GM12892 (cell line): ENCODE measurements at regions not wholly inside any gene's neighbourhood (a gene's known extent, or its start where the extent isn't known, plus 50 kb on each side); places are given as distances from the start of the nearest gene placed in this dataset.

Experiments
- POLR2A ChIP-seq: IDR thresholded peaks from 2 replicates; pipeline ENCODE4 v1.6.1; 2011; ENCODE audit warnings: low read depth, low read length, control low read depth
- POLR2AphosphoS5 ChIP-seq: IDR thresholded peaks from 2 replicates; pipeline ENCODE4 v1.6.1; 2011; ENCODE audit warnings: low read depth, low read length, control low read depth

DNA sequence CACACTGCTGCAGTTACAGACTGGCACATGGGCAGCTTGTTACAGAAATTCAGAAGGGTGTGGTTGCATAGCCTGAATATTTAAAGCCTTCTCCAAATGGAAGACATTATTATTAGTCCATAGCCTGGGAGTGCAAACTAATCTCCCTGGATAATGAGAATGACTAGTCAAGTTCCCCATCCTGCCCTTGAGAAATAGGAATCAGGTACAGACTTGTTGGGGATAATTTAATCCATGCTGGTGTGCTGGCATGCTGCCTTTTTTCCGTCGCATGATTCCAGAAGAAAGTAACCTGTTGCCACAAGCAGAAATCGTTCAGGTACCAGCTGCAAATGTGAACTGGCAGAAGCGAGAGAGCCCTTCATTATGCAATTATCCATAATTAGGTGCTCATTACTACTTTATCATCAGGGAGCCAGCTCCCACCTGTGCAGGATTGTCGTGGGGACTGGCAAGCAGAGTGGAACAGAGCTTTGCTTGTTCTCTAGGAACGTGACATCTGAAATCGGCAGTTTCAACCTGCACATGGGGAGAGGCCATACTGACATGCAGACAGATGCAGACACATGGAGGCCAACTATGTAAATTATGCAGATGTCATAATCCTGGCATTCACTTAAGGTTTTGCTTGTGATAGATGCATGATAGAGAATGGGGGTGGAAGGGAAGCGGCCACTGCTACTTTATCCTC, 419.4 kb downstream of the PMP22 start:
- TF ChIP-seq POLR2A = no peak
- TF ChIP-seq POLR2AphosphoS5 = no peak
